Activated naive CD4-positive, alpha-beta T cell treated with anti-CD3 and anti-CD28 coated beads for 36 hours (primary cell): ENCODE measurements at regions not wholly inside any gene's neighbourhood (a gene's known extent, or its start where the extent isn't known, plus 50 kb on each side); places are given as distances from the start of the nearest gene placed in this dataset.

Experiments used
- CTCF ChIA-PET: fragments of 350-600 bp; sonication (Branson Sonifier 250); formaldehyde crosslinking; loops from one replicate; lab custom pipeline; 2021; ENCODE audit warnings: antibody characterized with exemption; lab: Charles Lee
- DNase-seq: peaks from one replicate; pipeline ENCODE4 v3.0.0-alpha.2; 2020
- H3K27ac Mint-ChIP-seq: one replicate; pipeline ENCODE4 v1.8.0; 2021; ENCODE audit warnings: mild to moderate bottlenecking, mixed read lengths
- H3K27me3 Mint-ChIP-seq: one replicate; pipeline ENCODE4 v1.8.0; 2021; ENCODE audit warnings: low read depth, mixed read lengths
- H3K36me3 Mint-ChIP-seq: one replicate; pipeline ENCODE4 v1.8.0; 2021; ENCODE audit warnings: low read depth, mixed read lengths
- H3K4me1 Mint-ChIP-seq: one replicate; pipeline ENCODE4 v1.8.0; 2021; ENCODE audit warnings: low read depth, mixed read lengths
- H3K4me3 Mint-ChIP-seq: one replicate; pipeline ENCODE4 v1.8.0; 2021; ENCODE audit warnings: mild to moderate bottlenecking, moderate library complexity, mixed read lengths
- H3K9me3 Mint-ChIP-seq: one replicate; pipeline ENCODE4 v1.8.0; 2021; ENCODE audit warnings: mixed read lengths
- intact Hi-C: fragments of 100-400 bp; cut with micrococcal nuclease; formaldehyde crosslinking; loops from one replicate; pipeline ENCODE4 v1.15.1; 2023

- intact Hi-C loops, result loop anchor here (10.0 kb wide), 1 partner anchor 64 kb away; no protein-coding TSS in a partner anchor
- Mint-ChIP-seq H3K9me3 (no peaks in the 10 kb centered on the region), H3K36me3 (no peaks in the 10 kb centered on the region), H3K27ac (no peak overlapping the region), H3K4me1 (no peaks in the 10 kb centered on the region), H3K27me3 (peaks cover 4% of the 10 kb centered on the region), H3K4me3 (no peak overlapping the region)
- CTCF ChIA-PET, result no interaction called here
- DNase-seq, result no peak
These were observed 70.1 kb upstream of the CCDC190 start for GRCh38 chr1:162930976-162931560.

GRCh38 chr1:162930532-162930931, 69.6 kb upstream of the CCDC190 start:
- no peak for DNase-seq
- Mint-ChIP-seq H3K9me3 (no peaks in the 10 kb centered on the region), H3K4me1 (no peaks in the 10 kb centered on the region), H3K27me3 (peaks cover 4% of the 10 kb centered on the region), H3K27ac (no peak overlapping the region), H3K4me3 (no peak overlapping the region), H3K36me3 (no peaks in the 10 kb centered on the region)
- CTCF ChIA-PET, result interaction anchor here (0.6 kb wide), 1 partner anchor 180 kb away, joined by 3 read pairs; no protein-coding TSS in a partner anchor
- intact Hi-C loops, result loop anchor here (10.0 kb wide), 1 partner anchor 64 kb away; no protein-coding TSS in a partner anchor

DNA sequence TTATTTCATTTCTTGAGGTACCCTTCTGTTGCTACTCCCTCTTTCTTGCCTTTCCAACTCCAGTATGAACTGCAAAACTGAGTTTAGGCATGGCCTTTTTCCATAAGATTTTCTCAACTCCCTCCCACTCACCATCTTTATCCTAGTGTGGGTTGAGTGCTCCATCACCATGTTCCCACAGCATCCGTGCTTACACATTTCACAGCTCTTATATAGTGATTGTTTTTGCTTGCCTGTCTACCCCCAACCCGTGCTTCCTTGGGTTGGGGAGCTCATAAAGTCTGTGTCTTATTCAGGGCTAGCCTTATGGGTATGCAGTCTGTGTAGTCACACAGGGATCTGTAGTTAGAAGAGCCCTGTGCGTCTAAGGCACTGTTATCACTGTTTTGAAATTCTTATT, 68.2 kb upstream of the CCDC190 start:
- H3K27ac Mint-ChIP-seq, result no peak overlapping the region
- intact Hi-C loops, result no loop called here
- H3K4me1 Mint-ChIP-seq, result no peaks in the 10 kb centered on the region
- CTCF ChIA-PET, result no interaction called here
- H3K27me3 Mint-ChIP-seq, result peaks cover 4% of the 10 kb centered on the region
- H3K9me3 Mint-ChIP-seq, result no peaks in the 10 kb centered on the region
- no peaks in the 10 kb centered on the region for H3K36me3 Mint-ChIP-seq
- no peak for DNase-seq
- H3K4me3 Mint-ChIP-seq, result no peak overlapping the region

GRCh38 chr1:162928141-162928540, 67.2 kb upstream of the CCDC190 start:
- Mint-ChIP-seq H3K27ac (no peak overlapping the region), H3K9me3 (no peaks in the 10 kb centered on the region), H3K4me1 (no peaks in the 10 kb centered on the region), H3K27me3 (peaks cover 4% of the 10 kb centered on the region), H3K36me3 (no peaks in the 10 kb centered on the region), H3K4me3 (no peak overlapping the region)
- DNase-seq, result no peak
- CTCF ChIA-PET, result no interaction called here
- intact Hi-C loops, result no loop called here

GRCh38 chr1:162927421-162927820, 66.4 kb upstream of the CCDC190 start:
- Mint-ChIP-seq H3K36me3 (no peaks in the 10 kb centered on the region), H3K9me3 (no peaks in the 10 kb centered on the region), H3K27me3 (peaks cover 4% of the 10 kb centered on the region), H3K27ac (no peak overlapping the region), H3K4me3 (no peak overlapping the region), H3K4me1 (peaks cover 3% of the 10 kb centered on the region)
- intact Hi-C loops, result no loop called here
- DNase-seq, result no peak
- CTCF ChIA-PET, result no interaction called here

DNA sequence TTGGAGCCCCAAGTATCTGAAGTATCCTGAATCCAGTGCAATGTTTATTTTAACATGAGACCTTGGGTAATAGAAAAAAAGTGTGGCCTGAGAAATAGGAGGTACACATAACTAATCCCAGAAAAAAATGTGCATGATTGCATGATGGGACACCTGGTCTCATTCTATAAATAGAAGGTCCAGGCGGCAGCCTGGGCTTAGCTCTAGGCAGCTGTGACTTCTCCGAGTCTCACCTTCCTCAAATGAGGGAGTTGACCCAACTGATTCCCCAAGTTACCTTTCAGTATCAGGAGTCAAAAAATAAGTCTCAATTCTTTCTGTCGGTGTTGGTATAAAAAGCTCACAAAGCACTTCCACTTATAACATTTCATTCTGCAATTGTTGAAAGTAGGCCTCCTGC, 65.9 kb upstream of the CCDC190 start:
- no peaks in the 10 kb centered on the region for H3K36me3 Mint-ChIP-seq
- intact Hi-C loops, result no loop called here
- H3K4me1 Mint-ChIP-seq, result peaks cover 8% of the 10 kb centered on the region
- no peaks in the 10 kb centered on the region for H3K9me3 Mint-ChIP-seq
- no peak overlapping the region for H3K4me3 Mint-ChIP-seq
- no peak for DNase-seq
- H3K27ac Mint-ChIP-seq, result no peak overlapping the region
- CTCF ChIA-PET, result no interaction called here
- peaks cover 6% of the 10 kb centered on the region for H3K27me3 Mint-ChIP-seq

DNA sequence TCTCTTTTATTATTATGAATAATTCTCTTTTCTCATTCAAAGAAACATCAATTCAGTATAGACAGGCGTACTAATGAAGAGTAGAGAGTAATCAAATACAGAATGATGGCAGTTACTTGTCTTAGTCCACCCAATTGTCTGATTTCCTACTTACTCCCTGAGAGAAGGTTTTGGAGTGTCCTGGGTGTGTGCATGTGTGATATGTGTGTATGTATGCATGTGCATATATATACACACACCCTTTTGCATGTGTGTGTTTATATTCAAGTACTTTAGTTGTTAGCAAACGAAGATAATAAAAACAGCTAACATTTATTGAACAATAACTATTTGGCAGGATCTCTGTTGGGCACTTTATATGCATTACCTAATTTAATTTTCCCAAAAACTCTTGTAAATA, 63.2 kb upstream of the CCDC190 start:
- Mint-ChIP-seq H3K27ac (no peak overlapping the region), H3K9me3 (no peaks in the 10 kb centered on the region), H3K27me3 (peaks cover 2% of the 10 kb centered on the region), H3K4me3 (no peak overlapping the region), H3K36me3 (no peaks in the 10 kb centered on the region), H3K4me1 (peaks cover 8% of the 10 kb centered on the region)
- CTCF ChIA-PET, result no interaction called here
- DNase-seq, result no peak
- intact Hi-C loops, result no loop called here

DNA sequence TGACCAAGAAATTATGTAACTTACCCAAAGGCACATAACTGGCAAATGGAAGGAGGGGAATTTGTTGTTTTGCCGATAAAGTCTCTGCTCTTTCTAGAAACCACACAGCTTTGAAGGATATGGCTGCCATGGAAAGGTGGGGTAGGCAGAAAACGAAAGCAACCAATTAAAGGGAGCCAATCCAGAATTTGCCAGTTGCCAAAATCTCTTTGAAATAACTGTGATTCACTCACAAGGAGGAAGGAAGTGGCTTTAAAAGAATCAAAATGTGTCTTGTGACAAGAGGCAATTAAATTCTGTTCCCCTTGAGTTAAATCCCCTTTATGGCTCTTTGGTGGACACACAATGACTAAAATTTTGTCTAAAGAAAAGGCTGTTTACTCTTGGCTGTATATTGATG, 61.2 kb upstream of the CCDC190 start:
- Mint-ChIP-seq H3K4me1 (peaks cover 8% of the 10 kb centered on the region), H3K36me3 (no peaks in the 10 kb centered on the region), H3K27ac (no peak overlapping the region), H3K9me3 (no peaks in the 10 kb centered on the region), H3K4me3 (no peak overlapping the region), H3K27me3 (peaks cover 9% of the 10 kb centered on the region)
- intact Hi-C loops, result no loop called here
- CTCF ChIA-PET, result no interaction called here
- DNase-seq, result peak; percentile 10

GRCh38 chr1:162921311-162921710, 60.3 kb upstream of the CCDC190 start:
- H3K9me3 Mint-ChIP-seq, result no peaks in the 10 kb centered on the region
- H3K4me3 Mint-ChIP-seq, result no peak overlapping the region
- peaks cover 13% of the 10 kb centered on the region for H3K27me3 Mint-ChIP-seq
- no peaks in the 10 kb centered on the region for H3K36me3 Mint-ChIP-seq
- H3K27ac Mint-ChIP-seq, result no peak overlapping the region
- intact Hi-C loops, result no loop called here
- H3K4me1 Mint-ChIP-seq, result peaks cover 8% of the 10 kb centered on the region
- DNase-seq, result no peak
- CTCF ChIA-PET, result interaction anchor here (0.6 kb wide), 1 partner anchor 177 kb away, joined by 3 read pairs; no protein-coding TSS in a partner anchor

GRCh38 chr1:162919034-162919433, 58.1 kb upstream of the CCDC190 start:
- Mint-ChIP-seq H3K9me3 (no peaks in the 10 kb centered on the region), H3K36me3 (no peaks in the 10 kb centered on the region), H3K27me3 (peaks cover 20% of the 10 kb centered on the region), H3K4me1 (peaks cover 8% of the 10 kb centered on the region), H3K27ac (no peak overlapping the region), H3K4me3 (no peak overlapping the region)
- CTCF ChIA-PET, result no interaction called here
- intact Hi-C loops, result no loop called here
- DNase-seq, result no peak

DNA sequence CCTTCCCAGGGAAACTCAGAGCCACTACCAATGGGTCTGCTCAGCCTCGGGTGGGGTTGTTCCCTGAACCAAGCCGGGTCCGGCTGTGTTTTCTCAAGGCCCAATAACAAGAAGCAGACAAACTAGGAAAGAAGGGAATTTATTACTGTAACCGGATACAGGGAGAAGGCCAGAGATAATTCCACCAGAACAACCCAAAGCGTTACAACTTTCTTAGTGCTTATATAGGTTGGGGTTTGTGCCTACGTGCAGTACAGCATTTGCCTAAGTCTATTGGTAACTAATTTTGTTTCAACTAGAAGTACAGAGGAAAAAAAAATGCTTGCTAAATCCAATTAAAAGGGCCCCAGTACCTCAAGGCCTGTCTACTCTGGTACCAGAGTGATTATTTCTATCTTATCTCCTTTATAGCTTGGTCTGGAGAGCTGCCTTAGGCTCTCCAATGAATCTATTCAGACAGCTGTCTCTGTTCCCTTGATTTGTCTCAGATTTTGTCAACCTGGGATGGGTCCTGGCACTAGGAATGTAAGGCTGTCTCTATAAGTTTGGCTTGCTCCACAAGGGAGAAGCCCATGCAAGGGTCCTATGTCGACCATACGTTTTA, 57.3 kb upstream of the CCDC190 start:
- peaks cover 20% of the 10 kb centered on the region for H3K27me3 Mint-ChIP-seq
- DNase-seq, result no peak
- intact Hi-C loops, result no loop called here
- CTCF ChIA-PET, result no interaction called here
- H3K36me3 Mint-ChIP-seq, result no peaks in the 10 kb centered on the region
- no peak overlapping the region for H3K4me3 Mint-ChIP-seq
- H3K4me1 Mint-ChIP-seq, result peaks cover 8% of the 10 kb centered on the region
- no peak overlapping the region for H3K27ac Mint-ChIP-seq
- H3K9me3 Mint-ChIP-seq, result no peaks in the 10 kb centered on the region

DNA sequence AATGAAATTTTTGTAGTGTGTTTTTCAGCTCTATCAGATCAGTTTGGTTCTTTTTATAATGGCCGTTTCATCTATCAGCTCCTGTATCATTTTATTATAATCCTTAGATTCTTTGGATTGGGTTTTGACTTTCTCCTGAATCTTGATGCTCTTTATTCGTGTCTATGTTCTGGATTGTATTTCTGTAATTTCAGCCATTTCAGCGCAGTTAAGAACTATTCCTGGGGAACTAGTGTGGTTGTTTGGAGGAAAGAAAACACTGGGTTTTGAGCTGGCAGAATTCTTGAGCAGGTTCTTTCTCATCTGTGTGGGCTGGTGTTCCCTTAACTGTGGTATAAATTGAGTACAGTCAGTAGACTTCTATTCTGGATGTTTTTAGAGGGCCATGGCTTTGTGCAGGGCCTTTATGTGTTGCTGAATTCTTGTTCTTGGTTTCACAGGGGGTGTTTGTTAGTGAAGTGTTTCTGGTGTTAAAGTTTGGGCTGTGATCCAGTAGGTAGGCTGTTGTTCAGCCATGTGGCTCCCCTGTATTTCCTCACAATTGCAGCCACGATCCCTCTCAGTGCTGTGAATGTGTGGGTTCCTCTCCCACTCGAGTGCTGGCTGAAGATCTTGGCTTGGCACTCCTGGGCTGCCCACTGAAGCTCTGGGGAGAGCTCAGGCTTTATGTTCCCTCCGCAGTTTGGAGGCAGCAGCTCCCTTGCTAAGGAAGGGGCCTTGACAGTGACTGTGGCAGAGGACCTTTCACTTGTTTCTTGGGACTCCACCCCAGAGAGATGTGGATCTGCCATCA, 56.0 kb upstream of the CCDC190 start:
- no peak for DNase-seq
- H3K27me3 Mint-ChIP-seq, result peaks cover 20% of the 10 kb centered on the region
- no peak overlapping the region for H3K27ac Mint-ChIP-seq
- peaks cover 5% of the 10 kb centered on the region for H3K9me3 Mint-ChIP-seq
- CTCF ChIA-PET, result no interaction called here
- intact Hi-C loops, result no loop called here
- no peaks in the 10 kb centered on the region for H3K36me3 Mint-ChIP-seq
- H3K4me1 Mint-ChIP-seq, result peaks cover under 1% of the 10 kb centered on the region
- H3K4me3 Mint-ChIP-seq, result no peak overlapping the region

GRCh38 chr1:162916407-162916806, 55.4 kb upstream of the CCDC190 start:
- CTCF ChIA-PET, result no interaction called here
- peaks cover 6% of the 10 kb centered on the region for H3K9me3 Mint-ChIP-seq

More at GRCh38 chr1:162916407-162916806, 55.4 kb upstream of the CCDC190 start:
- peaks cover 20% of the 10 kb centered on the region for H3K27me3 Mint-ChIP-seq
- no peak overlapping the region for H3K27ac Mint-ChIP-seq
- no peaks in the 10 kb centered on the region for H3K4me1 Mint-ChIP-seq
- no peak for DNase-seq
- H3K36me3 Mint-ChIP-seq, result no peaks in the 10 kb centered on the region
- intact Hi-C loops, result no loop called here
- H3K4me3 Mint-ChIP-seq, result no peak overlapping the region
